ENCODE measurements at regions not wholly inside any gene's neighbourhood (a gene's known extent, or its start where the extent isn't known, plus 50 kb on each side); places are given as distances from the start of the nearest gene placed in this dataset.
"Not testable (repeated sequence)": the region's sequence is repeated elsewhere in the genome, so short reads cannot be mapped to it uniquely, and the experiment has no call there.

DNA sequence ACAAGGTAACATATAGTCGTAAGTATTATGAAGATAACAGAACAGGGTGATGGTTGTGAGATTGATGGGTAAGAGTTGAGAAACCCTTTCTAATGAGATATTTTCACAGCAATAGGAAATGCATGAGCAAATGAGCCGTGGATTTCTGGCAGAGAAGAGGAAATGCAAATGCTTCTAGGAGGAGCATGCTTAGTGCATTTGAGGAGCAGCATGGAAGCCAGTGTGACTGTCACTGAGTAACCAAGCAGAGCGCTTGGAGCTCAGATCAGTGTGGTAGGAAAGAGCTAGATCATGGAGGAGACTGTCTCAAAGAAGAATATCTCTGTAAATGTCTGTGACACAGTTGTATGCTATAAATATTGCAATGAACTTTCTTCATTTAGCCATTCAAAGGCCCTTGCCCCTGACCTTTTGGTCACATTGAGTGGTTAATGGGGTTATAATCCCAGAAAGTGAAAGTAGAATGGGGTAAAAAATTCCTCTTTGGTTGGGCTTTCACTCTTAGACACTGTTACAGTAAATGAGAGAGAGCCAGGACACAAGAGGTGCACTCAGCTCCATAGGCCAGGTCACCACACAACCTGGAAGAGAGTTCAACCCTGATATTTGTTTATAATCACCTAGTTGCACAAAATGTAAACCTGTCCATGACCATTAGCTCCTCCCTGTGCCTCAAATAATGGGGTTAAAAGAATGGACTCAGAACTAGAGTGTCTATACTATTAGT is 69.5 kb downstream of the RNU2-63P start:
- not testable (repeated sequence) for TF ChIP-seq EZH2 (IDR thresholded peaks at IDR 0.05; ENCODE audit: insufficient read depth, poor library complexity, severe bottlenecking); EZH2phosphoT487 (IDR thresholded peaks at IDR 0.05; ENCODE audit: insufficient read depth, low read depth)
